ENCODE measurements at regions not wholly inside any gene's neighbourhood (a gene's known extent, or its start where the extent isn't known, plus 50 kb on each side); places are given as distances from the start of the nearest gene placed in this dataset.

DNA sequence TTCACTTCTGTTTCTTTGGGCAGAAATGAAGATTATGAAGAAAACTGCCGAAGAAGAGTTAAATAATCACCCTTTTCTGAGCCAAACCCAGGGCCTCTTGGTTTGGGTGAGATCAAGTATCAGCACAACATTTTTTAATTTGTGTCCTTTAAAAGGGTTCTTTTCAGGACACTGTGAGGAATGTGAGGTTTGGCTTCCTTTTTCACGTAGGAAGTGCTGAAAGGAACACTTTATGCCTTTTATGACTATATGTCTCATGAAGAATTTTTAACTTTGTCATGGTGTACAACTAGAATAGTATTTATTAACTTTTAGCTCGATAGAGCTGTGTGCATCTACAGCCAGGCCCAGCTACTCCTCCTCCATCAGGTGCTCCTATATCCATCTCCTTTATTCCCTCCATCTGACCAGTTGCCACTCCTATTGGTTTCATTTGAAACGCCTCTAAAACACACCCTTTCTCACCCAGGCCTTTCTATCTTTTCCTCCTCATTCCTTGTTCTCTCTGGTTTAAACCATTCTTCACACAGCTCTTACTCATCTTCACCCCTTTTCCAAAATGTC is 103.6 kb upstream of the LRIG3 start:
- Histone ChIP-seq H3K4me3 (ENCODE audit: low read depth in 1 of 2, low read length in 1 of 2) (no peak overlapping the region), H3K27me3 (no peaks in the 10 kb centered on the region), H3K4me1 (ENCODE audit: control insufficient read depth in 1 of 2, insufficient read depth in 1 of 2, low read depth in 1 of 2, low read length in 1 of 2) (no peaks in the 10 kb centered on the region), H3K27ac (no peak overlapping the region), H3K36me3 (no peaks in the 10 kb centered on the region), H3K9me3 (no peaks in the 10 kb centered on the region)
- TF ChIP-seq, protein P1, sequence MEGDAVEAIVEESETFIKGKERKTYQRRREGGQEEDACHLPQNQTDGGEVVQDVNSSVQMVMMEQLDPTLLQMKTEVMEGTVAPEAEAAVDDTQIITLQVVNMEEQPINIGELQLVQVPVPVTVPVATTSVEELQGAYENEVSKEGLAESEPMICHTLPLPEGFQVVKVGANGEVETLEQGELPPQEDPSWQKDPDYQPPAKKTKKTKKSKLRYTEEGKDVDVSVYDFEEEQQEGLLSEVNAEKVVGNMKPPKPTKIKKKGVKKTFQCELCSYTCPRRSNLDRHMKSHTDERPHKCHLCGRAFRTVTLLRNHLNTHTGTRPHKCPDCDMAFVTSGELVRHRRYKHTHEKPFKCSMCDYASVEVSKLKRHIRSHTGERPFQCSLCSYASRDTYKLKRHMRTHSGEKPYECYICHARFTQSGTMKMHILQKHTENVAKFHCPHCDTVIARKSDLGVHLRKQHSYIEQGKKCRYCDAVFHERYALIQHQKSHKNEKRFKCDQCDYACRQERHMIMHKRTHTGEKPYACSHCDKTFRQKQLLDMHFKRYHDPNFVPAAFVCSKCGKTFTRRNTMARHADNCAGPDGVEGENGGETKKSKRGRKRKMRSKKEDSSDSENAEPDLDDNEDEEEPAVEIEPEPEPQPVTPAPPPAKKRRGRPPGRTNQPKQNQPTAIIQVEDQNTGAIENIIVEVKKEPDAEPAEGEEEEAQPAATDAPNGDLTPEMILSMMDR (IDR thresholded peaks at IDR 0.05): no peak

DNA sequence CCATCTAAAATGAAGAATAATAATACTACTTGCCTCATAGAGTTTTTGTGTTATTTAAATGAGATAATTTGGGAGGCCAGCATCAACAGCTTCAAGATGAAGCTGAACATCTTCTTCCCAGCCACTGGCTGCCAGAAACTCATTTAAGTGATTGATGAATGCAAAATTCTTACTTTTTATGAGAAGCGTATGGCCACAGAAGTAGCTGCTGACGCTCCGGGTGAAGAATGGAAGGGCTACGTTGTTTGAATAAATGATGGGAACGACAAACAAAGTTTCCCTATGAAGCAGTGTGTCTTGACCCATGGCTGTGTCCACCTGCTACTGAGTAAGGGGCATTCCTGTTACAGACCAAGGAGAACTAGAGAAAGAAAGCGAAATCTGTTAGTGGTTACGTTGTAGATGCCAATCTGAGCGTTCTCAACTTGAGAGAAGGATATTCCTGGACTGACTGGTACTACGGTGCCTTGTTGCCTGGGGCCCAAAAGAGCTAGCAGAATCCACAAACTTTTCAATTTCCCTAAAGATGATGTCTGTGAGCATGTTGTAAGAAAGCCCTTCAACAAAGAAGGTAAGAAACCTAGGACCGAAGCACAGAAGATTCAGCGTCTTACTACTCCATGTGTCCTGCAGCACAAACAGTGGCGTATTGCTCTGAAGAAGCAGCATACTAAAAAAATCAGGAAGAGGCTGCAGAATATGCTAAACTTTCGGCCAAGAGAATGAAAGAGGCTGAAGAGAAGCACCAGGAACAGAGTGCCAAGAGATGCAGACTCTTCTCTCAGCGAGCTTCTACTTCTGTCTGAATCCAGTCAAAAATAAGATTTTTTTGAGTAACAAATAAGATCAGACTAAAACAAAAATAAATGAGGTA is 100.0 kb upstream of the LRIG3 start:
- Histone ChIP-seq H3K4me1 (ENCODE audit: control insufficient read depth in 1 of 2, insufficient read depth in 1 of 2, low read depth in 1 of 2, low read length in 1 of 2) (no peaks in the 10 kb centered on the region), H3K27me3 (no peaks in the 10 kb centered on the region), H3K36me3 (no peaks in the 10 kb centered on the region), H3K27ac (no peak overlapping the region), H3K9me3 (no peaks in the 10 kb centered on the region), H3K4me3 (ENCODE audit: low read depth in 1 of 2, low read length in 1 of 2) (no peak overlapping the region)
- TF ChIP-seq, protein P1 (IDR thresholded peaks at IDR 0.05): no peak

DNA sequence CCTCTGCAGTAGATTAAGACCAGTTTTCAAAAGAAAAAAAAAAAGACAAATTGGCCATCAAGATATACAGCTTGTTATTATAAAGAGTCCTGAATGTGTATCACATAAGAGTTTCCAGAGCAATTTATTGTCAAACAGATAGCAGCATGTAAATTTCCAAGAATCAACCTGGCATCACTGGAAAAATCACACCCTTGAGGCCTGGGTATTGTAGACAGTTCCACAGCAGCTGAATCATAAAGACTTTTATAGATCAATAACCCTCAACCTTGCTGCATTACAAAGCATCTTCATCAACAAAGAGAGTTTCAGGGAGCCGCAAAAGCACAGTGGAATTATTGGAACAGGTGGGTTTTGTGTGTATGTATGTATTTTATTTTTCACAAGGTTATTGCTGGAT is 94.6 kb upstream of the LRIG3 start:
- no peaks in the 10 kb centered on the region for H3K4me1 ChIP-seq (ENCODE audit: control insufficient read depth in 1 of 2, insufficient read depth in 1 of 2, low read depth in 1 of 2, low read length in 1 of 2)
- TF ChIP-seq, protein P1 (IDR thresholded peaks at IDR 0.05): no peak
- no peak overlapping the region for H3K27ac ChIP-seq
- no peaks in the 10 kb centered on the region for H3K9me3 ChIP-seq
- no peak overlapping the region for H3K4me3 ChIP-seq (ENCODE audit: low read depth in 1 of 2, low read length in 1 of 2)
- H3K36me3 ChIP-seq: no peaks in the 10 kb centered on the region
- H3K27me3 ChIP-seq: no peaks in the 10 kb centered on the region

DNA sequence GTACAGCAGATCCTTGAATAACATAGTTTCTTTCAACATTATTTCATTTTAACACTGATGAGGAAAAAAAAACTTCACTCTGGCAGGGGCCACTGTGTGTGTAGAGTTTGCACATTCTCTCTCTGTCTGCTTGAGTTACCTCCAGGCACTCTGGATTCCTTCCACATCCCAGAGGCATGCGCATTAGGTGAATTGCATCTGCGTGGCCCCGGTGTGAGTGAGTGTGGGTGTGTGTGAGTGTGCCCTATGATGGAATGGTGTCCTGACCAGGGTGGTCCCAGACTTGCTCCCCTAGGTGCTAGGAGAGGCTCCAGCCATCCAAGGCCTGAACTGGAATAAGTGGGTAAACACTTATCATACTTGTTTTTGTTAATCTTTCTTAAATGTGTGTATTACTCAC is 90.6 kb upstream of the LRIG3 start:
- no peaks in the 10 kb centered on the region for H3K4me1 ChIP-seq (ENCODE audit: control insufficient read depth in 1 of 2, insufficient read depth in 1 of 2, low read depth in 1 of 2, low read length in 1 of 2)
- no peak overlapping the region for H3K4me3 ChIP-seq (ENCODE audit: low read depth in 1 of 2, low read length in 1 of 2)
- no peaks in the 10 kb centered on the region for H3K27me3 ChIP-seq
- TF ChIP-seq, protein P1 (IDR thresholded peaks at IDR 0.05): no peak
- no peak overlapping the region for H3K27ac ChIP-seq
- H3K9me3 ChIP-seq: no peaks in the 10 kb centered on the region
- H3K36me3 ChIP-seq: no peaks in the 10 kb centered on the region

DNA sequence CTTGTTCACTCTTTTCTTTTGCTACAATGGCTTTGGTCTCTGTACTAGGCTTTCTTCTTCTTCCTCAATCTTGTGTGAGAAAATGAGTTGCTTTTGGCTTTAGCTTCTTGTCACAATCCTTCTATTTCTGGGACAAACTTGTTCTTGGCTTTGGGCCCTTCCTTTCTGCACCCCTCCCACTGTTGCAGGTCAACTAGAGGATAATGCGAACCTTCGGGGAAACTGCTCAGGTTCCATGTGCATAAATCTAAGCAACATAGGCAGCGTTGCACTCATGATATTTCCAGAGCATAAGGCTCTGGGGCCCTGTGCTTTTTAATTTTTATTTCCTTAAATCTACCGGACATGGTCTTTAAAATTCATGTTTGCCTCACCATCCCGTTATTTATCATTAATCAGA is 89.8 kb upstream of the LRIG3 start:
- Histone ChIP-seq H3K9me3 (no peaks in the 10 kb centered on the region), H3K27ac (no peak overlapping the region), H3K36me3 (no peaks in the 10 kb centered on the region), H3K4me3 (ENCODE audit: low read depth in 1 of 2, low read length in 1 of 2) (no peak overlapping the region), H3K27me3 (no peaks in the 10 kb centered on the region), H3K4me1 (ENCODE audit: control insufficient read depth in 1 of 2, insufficient read depth in 1 of 2, low read depth in 1 of 2, low read length in 1 of 2) (no peaks in the 10 kb centered on the region)
- TF ChIP-seq, protein P1 (IDR thresholded peaks at IDR 0.05): no peak
